ENCODE measurements at regions not wholly inside any gene's neighbourhood (a gene's known extent, or its start where the extent isn't known, plus 50 kb on each side); places are given as distances from the start of the nearest gene placed in this dataset.

- DNase-seq (ENCODE audit: low read depth), result peak; percentile 7
Observed at GRCh38 chr6:140264431-140264830, 890.0 kb upstream of the CITED2 start.

DNA sequence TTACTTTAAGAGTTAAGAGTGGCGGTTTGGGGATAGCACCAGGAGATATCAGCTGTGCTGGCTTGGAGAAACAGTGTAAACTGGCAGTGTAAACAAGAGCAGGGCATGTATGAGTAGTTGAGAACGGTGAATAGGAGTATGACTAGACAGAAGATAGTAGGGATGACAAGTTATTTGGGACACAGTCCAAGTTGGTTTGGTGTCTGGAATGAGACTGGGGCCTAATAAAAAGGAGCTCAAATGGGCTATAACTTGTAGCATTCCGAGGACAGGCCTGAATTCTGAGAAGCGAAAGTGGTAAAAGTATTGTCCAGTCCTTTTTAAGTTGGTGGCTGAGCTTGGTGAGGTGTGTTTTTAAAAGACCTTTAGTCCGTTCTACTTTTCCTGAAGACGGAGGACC is 883.9 kb upstream of the CITED2 start:
- DNase-seq (ENCODE audit: low read depth), result peak; percentile 44

DNA sequence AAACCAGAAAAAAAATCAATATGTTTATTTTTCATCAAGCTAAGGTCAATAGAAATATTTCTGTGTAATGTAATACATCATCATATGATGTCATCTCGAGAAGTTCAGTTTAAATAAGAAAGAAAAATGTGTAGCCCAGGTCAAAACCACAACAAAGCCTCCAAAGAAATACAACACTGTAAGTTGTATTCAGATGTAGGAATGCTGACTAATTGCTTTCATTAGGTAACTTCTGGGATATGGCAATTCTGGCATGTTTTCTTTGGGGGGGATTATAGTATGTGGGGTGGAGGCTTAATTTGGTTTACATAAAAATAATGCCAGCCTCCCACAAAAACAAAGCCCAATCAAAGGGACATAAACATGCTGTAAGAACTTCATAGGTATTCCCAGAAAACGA is 881.8 kb upstream of the CITED2 start:
- DNase-seq (ENCODE audit: low read depth), result peak; percentile 19

DNA sequence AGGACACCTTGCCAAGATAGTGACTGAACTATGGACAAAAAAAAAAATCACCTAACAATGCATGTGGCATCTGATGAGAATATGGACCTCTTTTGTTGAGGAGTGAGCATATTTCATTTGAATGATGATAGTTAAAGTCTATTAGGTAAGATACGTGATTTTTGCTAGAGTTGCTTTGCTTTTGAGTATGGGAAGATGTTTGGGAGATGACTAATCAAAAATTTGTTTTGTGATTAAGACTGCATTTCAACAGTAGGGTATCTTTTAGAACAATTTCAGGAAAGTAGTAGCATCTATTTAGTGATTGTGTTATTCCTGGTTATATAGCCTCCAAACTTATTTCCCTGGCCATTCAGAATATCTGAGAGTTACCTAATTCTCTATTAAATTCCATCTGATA is 878.6 kb upstream of the CITED2 start:
- peak; percentile 28 for DNase-seq (ENCODE audit: low read depth)

- peak; percentile 41 for DNase-seq (ENCODE audit: low read depth)
Observed at GRCh38 chr6:140252099-140252498, 877.7 kb upstream of the CITED2 start.

GRCh38 chr6:140245296-140246040 is 871.0 kb upstream of the CITED2 start:
- no peak for DNase-seq (ENCODE audit: low read depth)

- no peak for DNase-seq (ENCODE audit: low read depth)
Observed at GRCh38 chr6:140237251-140237650, 862.8 kb upstream of the CITED2 start.

DNA sequence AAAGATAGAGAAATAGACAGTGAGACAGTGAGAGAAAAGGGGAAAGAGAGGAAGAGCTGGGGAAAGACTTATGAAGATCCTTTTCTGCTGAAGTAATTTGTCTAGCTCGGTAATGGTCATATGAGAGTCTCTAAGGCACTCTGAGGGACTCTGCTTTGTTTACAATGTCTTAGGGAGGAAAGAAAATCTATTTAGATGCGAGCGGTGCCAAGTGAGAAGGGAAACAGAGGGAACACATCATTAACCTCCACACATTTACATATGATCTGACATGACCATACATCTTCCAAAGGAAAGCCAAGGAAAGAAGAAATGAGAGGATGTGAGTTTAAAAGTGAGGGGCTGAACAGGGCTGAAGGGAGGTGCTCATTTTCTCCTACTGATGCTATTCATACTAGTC is 862.3 kb upstream of the CITED2 start:
- DNase-seq (ENCODE audit: low read depth), result no peak

DNA sequence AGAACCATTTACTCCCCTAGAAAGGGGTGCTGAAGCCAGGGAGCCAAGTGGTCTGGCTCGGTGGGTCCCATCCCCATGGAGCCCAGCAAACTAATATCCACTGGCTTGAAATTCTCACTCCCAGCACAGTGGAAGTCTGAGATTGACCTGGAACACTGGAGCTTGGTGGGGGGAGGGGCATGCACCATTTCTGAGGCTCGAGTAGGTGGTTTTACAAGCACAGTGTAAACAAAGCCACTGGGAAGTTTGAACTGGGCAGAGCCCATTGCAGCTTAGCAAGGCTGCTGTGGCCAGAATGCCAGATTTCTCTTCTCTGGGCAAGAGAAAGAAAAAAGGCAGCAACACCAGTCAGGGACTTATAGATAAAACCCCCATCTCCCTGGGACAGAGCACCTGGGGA is 855.8 kb upstream of the CITED2 start:
- DNase-seq (ENCODE audit: low read depth), result no peak

GRCh38 chr6:140228491-140228890 is 854.0 kb upstream of the CITED2 start:
- DNase-seq (ENCODE audit: low read depth), result no peak

GRCh38 chr6:140226637-140227036 is 852.2 kb upstream of the CITED2 start:
- no peak for DNase-seq (ENCODE audit: low read depth)

DNA sequence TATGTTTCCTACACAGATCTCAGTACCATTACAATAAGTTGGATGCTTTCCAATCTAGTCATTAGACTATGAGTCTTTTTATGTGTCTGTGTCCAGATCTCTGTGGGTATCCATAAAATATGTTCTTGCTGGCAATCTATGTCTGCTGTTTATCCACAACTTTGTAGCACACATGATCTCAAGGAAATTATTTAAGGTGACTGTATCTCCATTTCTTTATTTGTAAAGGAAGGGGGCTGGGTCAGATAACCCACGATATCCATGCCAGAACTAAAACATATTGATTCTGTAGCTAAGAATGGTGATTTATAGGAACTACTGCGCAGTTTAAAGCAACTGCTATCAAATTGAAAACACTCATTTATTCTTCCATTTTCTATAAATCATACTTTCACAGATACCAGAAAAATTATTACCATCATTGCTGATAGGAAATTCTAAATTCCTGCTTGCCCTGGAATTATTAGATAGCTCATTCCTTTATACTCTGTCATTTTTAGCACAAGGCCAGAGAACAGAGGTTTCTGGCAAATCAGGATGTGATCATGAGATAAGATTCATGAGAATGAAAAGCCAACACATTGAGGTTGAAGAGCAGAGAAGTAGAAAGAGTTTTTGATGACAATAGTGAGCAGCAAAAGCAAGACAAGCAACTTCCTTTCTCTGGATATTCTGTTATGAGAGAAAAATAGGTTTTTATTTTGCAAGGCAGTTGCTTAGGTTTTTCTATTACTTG is 851.4 kb upstream of the CITED2 start:
- DNase-seq (ENCODE audit: low read depth), result peak; percentile 70

- no peak for DNase-seq (ENCODE audit: low read depth)
Observed at GRCh38 chr6:140217283-140217682, 842.8 kb upstream of the CITED2 start.

GRCh38 chr6:140209775-140210174 is 835.3 kb upstream of the CITED2 start:
- no peak for DNase-seq (ENCODE audit: low read depth)

DNA sequence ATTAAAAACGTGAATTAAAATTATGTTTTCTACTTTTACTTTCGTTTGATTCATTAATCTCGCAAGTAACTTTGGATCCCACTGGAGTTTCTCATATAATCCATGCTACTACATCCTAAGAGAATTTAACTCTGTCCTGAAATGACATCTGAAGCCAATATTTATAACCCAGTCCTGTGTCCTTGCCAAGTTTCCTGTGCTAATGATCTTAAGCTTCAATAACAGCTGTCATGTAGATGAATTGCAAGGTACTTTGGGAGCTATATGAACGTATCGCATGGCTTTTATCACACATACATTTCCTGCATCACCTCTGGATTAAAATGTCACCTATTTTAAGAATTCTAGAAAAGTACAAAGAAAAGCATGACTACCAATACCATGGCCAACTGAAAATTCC is 833.8 kb upstream of the CITED2 start:
- DNase-seq (ENCODE audit: low read depth), result no peak

DNA sequence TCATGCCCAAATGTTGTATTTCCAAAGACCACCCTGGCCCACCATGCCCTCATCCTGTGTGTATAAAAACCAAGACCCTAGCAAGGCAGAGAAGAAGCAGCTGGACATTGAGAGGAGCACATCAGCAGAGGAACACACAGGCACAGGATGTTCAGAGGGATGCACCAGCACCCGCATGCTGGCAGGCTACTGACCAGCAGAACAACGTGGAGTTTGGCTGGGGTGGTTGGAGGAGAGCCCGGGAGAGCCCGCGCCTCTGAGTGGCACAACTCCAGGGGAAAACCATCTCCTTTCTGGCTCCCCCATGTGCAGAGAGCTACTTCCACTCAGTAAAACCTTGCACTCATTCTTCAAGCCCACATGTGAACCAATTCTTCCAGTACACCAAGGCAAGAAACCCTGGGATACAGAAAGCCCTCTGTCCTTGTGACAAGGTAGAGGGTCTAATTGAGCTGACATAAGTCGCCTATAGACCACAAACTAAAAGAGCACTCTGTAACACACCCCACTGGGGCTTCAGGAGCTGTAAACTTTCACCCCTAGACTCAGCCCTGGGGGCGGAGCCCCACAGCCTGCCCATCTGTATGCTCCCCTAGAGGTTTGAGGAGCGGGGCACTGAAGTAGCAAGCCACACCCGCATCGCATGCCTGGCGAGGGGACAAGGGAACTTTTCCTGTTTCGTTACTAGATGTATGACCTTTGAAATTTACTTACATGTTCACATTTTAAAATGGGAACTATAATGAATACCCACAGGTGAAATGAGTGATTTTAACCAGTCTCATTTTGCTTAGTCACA is 831.5 kb upstream of the CITED2 start:
- DNase-seq (ENCODE audit: low read depth), result no peak

- DNase-seq (ENCODE audit: low read depth), result no peak
Observed at GRCh38 chr6:140204154-140204553, 829.7 kb upstream of the CITED2 start.

DNA sequence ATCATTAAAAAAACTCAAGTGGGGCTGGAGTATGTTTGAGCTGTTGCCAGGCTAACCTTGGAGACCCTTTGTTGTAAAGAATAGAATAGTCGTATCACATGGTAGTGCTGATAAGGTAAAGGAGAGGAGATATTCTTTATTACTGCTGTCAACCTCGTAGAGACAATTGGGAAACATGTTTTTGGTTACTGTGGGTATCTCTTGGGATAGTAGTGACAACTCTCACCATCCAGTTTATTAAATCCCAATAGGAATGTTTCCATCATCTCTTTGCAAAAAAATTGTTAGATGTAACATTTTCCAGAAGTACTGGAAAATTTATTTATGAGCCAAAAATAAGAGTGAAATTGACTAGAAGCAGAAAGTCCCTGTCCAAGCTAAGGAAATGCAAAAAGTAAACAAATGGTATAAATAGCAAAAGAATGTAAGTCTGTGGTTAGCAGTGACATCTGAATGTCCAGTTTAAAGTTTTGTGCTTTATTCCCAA is 829.3 kb upstream of the CITED2 start:
- DNase-seq (ENCODE audit: low read depth), result peak; percentile 43

- no peak for DNase-seq (ENCODE audit: low read depth)
Observed at GRCh38 chr6:140202964-140203515, 828.6 kb upstream of the CITED2 start.

GRCh38 chr6:140201787-140202458 is 827.5 kb upstream of the CITED2 start:
- DNase-seq (ENCODE audit: low read depth), result no peak

DNA sequence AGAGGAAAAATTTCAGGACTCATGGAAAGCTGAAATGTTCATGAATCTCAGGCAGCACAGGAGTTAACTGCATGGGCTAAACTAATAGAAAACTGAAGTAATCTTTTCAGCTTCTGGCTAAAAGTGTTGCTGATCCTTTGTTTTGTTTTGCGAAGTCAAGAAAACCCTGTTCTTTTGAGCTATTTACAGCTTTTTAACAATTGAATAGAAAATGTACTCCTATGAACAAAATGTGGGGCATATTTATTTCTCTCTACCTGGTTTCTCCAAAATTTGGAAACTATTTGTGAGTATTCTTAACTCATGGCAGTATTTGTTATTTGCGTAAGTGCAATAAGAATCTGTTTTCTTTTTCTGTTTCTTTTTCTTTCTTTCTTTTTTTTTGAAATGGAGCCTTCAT is 818.8 kb upstream of the CITED2 start:
- DNase-seq (ENCODE audit: low read depth), result peak; percentile 40

DNA sequence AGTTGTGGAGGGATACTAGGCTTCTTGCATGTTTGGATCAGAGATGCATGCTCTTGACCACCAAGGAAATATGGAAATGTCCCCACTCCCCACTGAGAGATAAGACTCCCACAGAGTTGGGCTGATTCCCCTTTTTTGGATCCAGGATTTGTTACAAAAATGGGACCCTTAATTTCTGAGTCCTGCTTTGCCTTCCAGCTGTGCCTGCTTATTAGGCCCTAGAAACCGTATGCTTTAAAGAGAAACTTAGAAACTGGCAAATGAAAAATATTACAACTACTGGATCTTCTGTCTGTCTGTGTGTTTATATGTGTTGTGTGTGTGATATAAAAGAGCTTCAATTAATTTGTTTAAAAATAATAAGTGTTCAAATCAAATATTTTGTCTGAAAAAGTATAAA is 817.6 kb upstream of the CITED2 start:
- no peak for DNase-seq (ENCODE audit: low read depth)
